SK-MEL-5 (cell line): ENCODE measurements at regions not wholly inside any gene's neighbourhood (a gene's known extent, or its start where the extent isn't known, plus 50 kb on each side); places are given as distances from the start of the nearest gene placed in this dataset.

Experiments
- DNase-seq: peaks from one replicate; pipeline ENCODE4 v3.0.0-alpha.2; 2016; ENCODE audit warnings: low read depth, low spot score
- in situ Hi-C: cut with HindIII; loops from 2 replicates; pipeline ENCODE4 v1.10.0; 2016; ENCODE audit warnings: low sequenced_read_pairs, high pct_unique_total_duplicates, low pct_unique_long_range_greater_than_20kb

DNA sequence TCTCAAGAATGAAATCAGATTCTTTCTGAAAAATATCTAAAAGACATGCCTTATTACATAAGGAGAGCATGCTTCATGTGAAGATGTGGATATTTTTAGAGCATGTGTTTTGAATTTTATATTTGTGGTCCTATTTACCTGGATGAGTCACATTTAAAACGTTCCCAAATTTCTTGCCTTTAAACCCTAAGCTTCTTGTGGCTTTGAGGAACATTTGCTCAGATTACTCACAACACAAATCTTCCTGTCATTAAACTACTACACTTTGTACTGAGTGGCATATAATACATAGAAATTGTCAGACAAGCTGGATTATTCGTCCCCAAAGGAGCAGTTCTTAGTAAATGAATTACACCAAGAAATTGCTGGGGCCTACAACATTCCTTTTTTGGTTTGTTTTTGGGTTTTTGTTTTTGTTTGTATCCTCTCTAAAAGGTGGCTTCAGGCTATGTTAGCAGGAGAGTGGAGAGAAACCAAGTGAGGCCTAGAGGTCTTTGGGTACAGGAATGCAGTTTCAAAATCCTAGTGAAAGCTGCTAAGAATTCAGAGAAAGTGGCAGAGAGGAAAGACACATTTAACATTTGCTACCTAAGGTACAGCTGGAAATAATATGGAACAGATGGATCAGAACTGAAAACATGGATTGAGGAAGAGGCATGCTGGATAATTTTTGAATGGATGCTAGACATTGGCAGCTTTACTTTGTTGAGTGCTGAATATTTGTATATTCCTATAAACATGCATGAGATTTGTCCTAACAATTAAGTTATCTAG lies 128.1 kb downstream of the RPL22L1 start:
- DNase-seq, result no peak
- in situ Hi-C loops, result no loop called here

DNA sequence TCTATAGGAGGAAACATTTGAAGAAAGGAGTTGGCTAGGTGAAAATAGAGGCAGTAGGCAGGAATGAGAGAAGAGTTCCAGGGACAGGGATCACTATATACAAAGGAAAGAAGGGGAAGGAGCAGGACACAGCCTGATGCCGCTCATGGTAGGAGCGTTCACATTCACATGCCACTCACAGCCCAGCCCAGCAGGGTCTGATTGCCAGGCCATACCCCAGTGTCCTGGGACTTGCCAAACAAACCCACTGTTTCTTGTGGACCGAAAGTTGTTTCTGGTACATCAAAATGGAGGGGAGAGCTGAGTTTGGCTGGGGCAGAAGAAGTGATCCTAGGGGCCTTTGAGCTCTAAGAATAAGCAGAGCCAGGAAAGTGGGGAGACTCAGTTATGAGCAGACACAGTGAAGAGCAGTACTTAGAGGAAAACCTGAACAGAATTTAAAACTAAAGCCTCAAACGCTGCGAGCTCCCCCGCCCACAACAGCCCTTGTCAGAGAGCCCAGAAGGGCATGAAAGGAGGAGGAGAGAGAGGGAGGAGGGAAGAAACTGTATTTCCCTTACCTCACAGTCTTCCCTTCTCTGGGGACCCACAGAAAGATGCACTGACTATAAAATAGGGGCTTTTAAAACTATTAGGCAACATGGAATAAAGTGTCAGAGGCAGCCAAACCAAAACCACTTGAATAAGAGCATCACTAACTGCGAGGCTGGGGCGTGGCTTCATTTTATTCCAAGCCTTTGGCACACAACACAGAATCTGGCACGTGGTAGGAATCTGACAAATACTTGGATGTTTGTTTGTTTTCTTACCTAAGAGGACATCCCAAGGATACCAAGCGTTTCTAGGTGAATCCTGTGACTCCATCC lies 129.0 kb downstream of the RPL22L1 start:
- in situ Hi-C loops, result no loop called here
- DNase-seq, result peak; percentile 85

DNA sequence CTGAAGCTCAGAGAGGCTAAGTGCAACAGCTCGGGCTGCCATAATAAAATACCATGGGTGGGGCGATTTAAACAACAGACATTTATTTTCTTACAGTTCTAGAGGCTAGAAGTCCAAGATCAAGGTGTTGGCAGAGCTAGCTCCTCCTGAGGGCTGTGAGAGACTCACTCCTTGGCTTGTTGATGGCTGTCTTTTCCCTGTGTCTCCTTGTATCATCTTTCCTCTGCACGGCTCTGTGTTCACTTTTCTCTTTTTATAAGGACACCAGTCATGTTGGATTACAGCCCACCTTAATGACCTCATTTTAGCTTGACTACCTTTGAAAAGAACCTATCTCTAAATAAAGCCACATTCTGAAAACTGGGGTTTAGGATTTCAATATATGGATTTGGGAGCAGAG lies 129.7 kb downstream of the RPL22L1 start:
- no peak for DNase-seq
- in situ Hi-C loops, result no loop called here

DNA sequence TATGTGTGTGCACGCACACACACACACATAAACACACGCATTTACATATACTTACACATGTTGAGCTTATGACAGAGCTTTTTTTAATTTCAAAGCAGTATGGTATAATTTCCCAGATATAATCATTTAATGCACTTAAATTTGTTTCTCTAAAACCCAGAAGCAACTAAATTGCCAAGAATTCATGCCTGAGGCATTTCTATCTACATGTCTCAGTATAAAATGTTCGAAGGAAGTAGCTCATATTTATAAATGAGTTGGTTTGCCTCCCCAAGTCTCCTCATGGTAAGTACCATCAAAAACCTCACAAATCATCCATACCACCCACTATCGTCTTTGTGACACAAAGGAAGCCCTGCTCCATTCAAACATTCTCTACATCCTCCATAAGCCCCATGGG lies 130.6 kb downstream of the RPL22L1 start:
- DNase-seq, result no peak
- in situ Hi-C loops, result no loop called here

- in situ Hi-C loops, result no loop called here
- no peak for DNase-seq
These were observed 131.2 kb downstream of the RPL22L1 start for GRCh38 chr3:170738766-170739165.

DNA sequence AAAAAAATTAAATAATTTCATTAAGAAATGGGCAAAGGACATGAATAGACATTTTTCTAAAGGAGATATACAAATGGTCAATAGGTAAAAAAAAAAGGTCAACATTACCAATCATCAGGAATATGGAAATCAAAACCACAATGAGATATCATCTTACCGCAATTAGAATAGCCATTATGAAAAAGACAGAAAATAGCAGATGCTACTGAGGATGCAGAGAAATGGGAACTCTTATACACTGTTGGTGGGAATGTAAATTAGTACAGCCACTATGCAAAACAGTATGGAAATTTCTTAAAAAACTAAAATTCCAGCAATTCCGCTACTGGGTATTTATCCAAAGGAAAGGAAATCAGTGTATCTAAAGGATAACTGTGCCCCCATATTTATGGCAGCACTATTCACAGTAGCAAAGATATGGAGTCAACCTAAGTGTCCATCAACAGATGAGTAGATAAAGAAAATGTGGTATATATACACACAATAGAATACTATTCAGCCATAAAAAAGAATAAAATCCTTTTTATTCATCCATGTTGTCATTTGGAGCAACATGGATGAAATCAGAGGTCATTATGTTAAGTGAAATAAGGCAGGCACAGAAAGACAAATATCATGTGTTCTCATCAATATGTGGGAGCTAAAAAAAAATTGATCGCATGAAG lies 132.4 kb downstream of the RPL22L1 start:
- no peak for DNase-seq
- in situ Hi-C loops, result no loop called here

GRCh38 chr3:170735821-170736220 lies 134.2 kb downstream of the RPL22L1 start:
- DNase-seq, result no peak
- in situ Hi-C loops, result no loop called here

- in situ Hi-C loops, result no loop called here
- DNase-seq, result no peak
These were observed 135.3 kb downstream of the RPL22L1 start for GRCh38 chr3:170734735-170735065.

- peak; percentile 25 for DNase-seq
- in situ Hi-C loops, result no loop called here
These were observed 135.8 kb downstream of the RPL22L1 start for GRCh38 chr3:170734043-170734734.

DNA sequence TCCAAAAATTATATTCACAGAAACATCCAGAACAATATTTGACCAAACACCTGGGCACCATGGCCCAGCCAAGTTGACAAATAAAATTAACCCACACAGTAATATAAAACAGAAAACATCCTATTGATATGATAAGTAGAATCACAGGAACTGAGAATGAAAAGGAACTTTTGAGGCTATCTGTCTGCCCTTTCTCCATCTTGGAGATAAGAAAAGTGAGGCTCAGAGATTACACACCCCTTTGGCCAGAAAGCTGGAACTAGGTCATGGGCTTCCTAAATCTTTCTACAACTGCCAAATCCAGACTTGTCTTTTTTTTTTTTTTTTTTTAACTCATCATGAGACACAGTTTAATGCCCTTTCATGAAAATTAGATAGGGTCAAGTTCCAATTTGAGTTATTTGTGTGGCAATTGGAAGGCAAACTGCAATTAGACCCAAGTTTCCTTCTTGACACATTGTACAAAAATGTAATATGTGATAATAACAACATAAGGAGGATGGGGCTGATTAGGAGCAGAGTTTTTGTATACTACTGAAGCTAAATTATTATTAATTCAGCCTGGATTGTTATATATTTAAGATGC lies 137.2 kb downstream of the RPL22L1 start:
- DNase-seq, result no peak
- in situ Hi-C loops, result no loop called here

DNA sequence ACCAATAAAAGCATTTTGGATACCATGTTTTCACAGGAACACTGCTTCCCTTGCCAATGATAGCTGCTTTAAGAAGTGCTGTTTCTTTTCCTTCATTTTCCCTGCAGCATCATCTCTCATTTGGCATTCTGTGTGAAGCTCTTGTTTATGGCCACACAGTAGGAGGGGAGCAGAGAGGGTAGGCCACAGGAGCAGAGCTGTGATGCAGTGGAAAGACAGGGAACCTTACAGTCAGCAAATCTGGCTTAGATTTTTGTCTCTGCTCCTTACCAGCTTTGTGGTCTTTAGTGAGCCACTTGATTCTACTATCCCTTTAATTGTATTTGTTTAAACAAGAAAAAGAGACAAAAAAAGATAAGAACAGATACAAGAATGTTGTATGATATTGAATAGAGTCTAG lies 138.7 kb downstream of the RPL22L1 start:
- DNase-seq, result no peak
- in situ Hi-C loops, result no loop called here

- in situ Hi-C loops, result no loop called here
- DNase-seq, result peak; percentile 46
These were observed 139.8 kb downstream of the RPL22L1 start for GRCh38 chr3:170730071-170730812.

- no peak for DNase-seq
- in situ Hi-C loops, result no loop called here
These were observed 141.8 kb downstream of the RPL22L1 start for GRCh38 chr3:170728181-170728580.

DNA sequence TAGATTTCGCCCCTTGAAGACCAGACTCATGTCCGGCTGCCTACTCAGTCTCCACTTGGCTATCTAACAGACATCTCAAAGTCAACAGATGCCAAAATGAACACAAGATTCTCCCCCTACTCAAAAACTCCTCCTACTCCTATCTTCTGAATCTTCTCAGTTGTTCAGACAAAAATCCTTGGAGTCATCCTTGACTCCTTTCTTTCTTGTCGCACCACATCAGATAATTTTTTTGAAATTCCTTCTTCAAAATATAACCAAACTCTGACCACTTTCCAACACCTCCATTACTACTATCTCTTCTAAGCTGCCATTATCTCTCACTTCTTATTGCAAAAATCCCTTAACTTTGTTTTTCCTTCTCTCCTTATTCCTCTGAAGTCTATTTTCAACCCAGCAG lies 141.9 kb upstream of the SLC7A14 start:
- no peak for DNase-seq
- in situ Hi-C loops, result no loop called here

GRCh38 chr3:170726976-170727661 lies 141.2 kb upstream of the SLC7A14 start:
- DNase-seq, result no peak
- in situ Hi-C loops, result no loop called here

GRCh38 chr3:170725285-170725731 lies 139.4 kb upstream of the SLC7A14 start:
- in situ Hi-C loops, result no loop called here
- no peak for DNase-seq
